K562 (cell line): ENCODE measurements at regions not wholly inside any gene's neighbourhood (a gene's known extent, or its start where the extent isn't known, plus 50 kb on each side); places are given as distances from the start of the nearest gene placed in this dataset.

Experiments
- ATAC-seq: fragments of 200-7000 bp; cut with Tn5 transposase; 3 replicates; pipeline ENCODE4 v1.9.1; 2020; ENCODE audit warnings: moderate library complexity
- BruUV-seq: library from RNA; stranded (reverse); fragments of 400-500 nt; replicated peaks from 2 replicates; lab custom pipeline; 2021; lab: Mats Ljungman, UMichigan
- CTCF ChIA-PET: fragments of 300-600 bp; formaldehyde crosslinking; extraction: SDS; loops from one replicate; lab custom pipeline; 2021; ENCODE audit warnings: low intra/inter-chr PET ratio; lab: Yijun Ruan, JAX
- POLR2A ChIA-PET: fragments of 300-600, 350-650 bp; sonication (Branson Sonifier 250); formaldehyde crosslinking; extraction: SDS; loops from one replicate; lab custom pipeline; 2021; ENCODE audit warnings: antibody characterized with exemption, inconsistent platforms; lab: Yijun Ruan, JAX
- DNase-seq, 4 experiments: peaks; one replicate each; pipeline versions ENCODE4 v3.0.0 to v3.0.0-alpha.2; 2011 to 2018; ENCODE audit warnings: low spot score in 3 of 4, mixed read lengths in 3 of 4; ENCODE audit errors: extremely low read depth in 1 of 4
- FAIRE-seq: peaks from 2 replicates; lab custom pipeline; 2011; peaks lifted over from hg19 to GRCh38; lab: Jason Lieb, UNC
- H2AFZ ChIP-seq: 2 replicates; pipeline ENCODE4 v1.6.0; 2011; ENCODE audit warnings: low read depth, low read length, control low read depth, inconsistent platforms
- H3K27ac ChIP-seq: fragments of 200-600 bp; 3 replicates; pipeline ENCODE4 v1.8.0; 2011; ENCODE audit warnings: low read depth, mild to moderate bottlenecking, control low read depth, inconsistent platforms, low read length, moderate library complexity, mixed read lengths; ENCODE audit errors: extremely low read depth
- H3K27me3 ChIP-seq, 2 experiments: fragments of 300-600 bp in 1 of 2; 2 replicates in 1 of 2; 3 replicates in 1 of 2; pipeline versions ENCODE4 v1.6.0 to v1.8.0; 2011; ENCODE audit warnings: inconsistent platforms in 2 of 2, low read length in 2 of 2, mild to moderate bottlenecking in 1 of 2, mixed read lengths in 1 of 2, moderate library complexity in 1 of 2; ENCODE audit not compliant: control insufficient read depth in 2 of 2, insufficient read depth in 2 of 2
- H3K36me3 ChIP-seq: fragments of 300-600 bp; 3 replicates; pipeline ENCODE4 v1.8.0; 2011; ENCODE audit warnings: mild to moderate bottlenecking, low read length, inconsistent platforms; ENCODE audit not compliant: control insufficient read depth, insufficient read depth
- H3K4me1 ChIP-seq, 2 experiments: fragments of 200-600 bp in 1 of 2; replicated peaks in 1 of 2; 2 replicates in 1 of 2; 3 replicates in 1 of 2; pipeline versions ENCODE4 v1.5.1 to v1.8.0; 2011; ENCODE audit warnings: inconsistent platforms in 2 of 2, low read length in 2 of 2, mild to moderate bottlenecking in 1 of 2, mixed read lengths in 1 of 2, moderate library complexity in 1 of 2; ENCODE audit not compliant: control insufficient read depth in 2 of 2, insufficient read depth in 2 of 2
- H3K4me2 ChIP-seq: 2 replicates; pipeline ENCODE4 v1.6.1; 2011; ENCODE audit warnings: low read length, control low read depth, inconsistent platforms, mixed read lengths; ENCODE audit not compliant: insufficient read depth
- H3K4me3 ChIP-seq: fragments of 200-600 bp; sonication (generic), shearing (Covaris generic); 2 replicates; pipeline ENCODE4 v1.5.1; 2016; ENCODE audit warnings: control low read depth, inconsistent platforms
- H3K79me2 ChIP-seq: fragments of 200-600 bp; 3 replicates; pipeline ENCODE4 v1.8.0; 2011; ENCODE audit warnings: low read length, inconsistent platforms; ENCODE audit not compliant: control insufficient read depth, insufficient read depth
- H3K9ac ChIP-seq, 2 experiments: 2 replicates each; pipeline versions ENCODE4 v1.6.0 to v1.6.1; 2011; ENCODE audit warnings: low read depth in 2 of 2, low read length in 2 of 2, control low read depth in 1 of 2, inconsistent platforms in 1 of 2, mild to moderate bottlenecking in 1 of 2, mixed read lengths in 1 of 2; ENCODE audit not compliant: insufficient read depth in 1 of 2
- H3K9me1 ChIP-seq: one replicate; pipeline ENCODE4 v1.6.0; 2011; ENCODE audit warnings: inconsistent platforms, mild to moderate bottlenecking, low read length, moderate library complexity; ENCODE audit not compliant: control insufficient read depth, insufficient read depth
- H3K9me3 ChIP-seq: replicated peaks from 2 replicates; pipeline ENCODE4 v1.5.1; 2011; ENCODE audit warnings: low read depth, low read length, inconsistent platforms; ENCODE audit not compliant: control insufficient read depth, insufficient read depth
- H4K20me1 ChIP-seq: replicated peaks from 2 replicates; pipeline ENCODE4 v1.6.1; 2011; ENCODE audit warnings: low read length, inconsistent platforms, mixed read lengths; ENCODE audit not compliant: control insufficient read depth, insufficient read depth
- CBX2 ChIP-seq: fragments of 200-600 bp; sonication (generic); IDR thresholded peaks from one replicate; pipeline ENCODE4 v1.6.1; 2012; ENCODE audit warnings: mild to moderate bottlenecking, low read length, inconsistent platforms; ENCODE audit not compliant: insufficient read depth, poor library complexity, severe bottlenecking
- DDX20 ChIP-seq: fragments of 450-650 bp; IDR thresholded peaks from 2 replicates; pipeline ENCODE4 v1.6.1; 2016; ENCODE audit warnings: missing genetic modification characterization, low read depth, mild to moderate bottlenecking, missing compliant biosample characterization, moderate library complexity
- FOXK2 ChIP-seq, 2 experiments: fragments of 450-650 bp; IDR thresholded peaks in 1 of 2; conservative IDR thresholded peaks in 1 of 2; 2 replicates each; pipeline ENCODE4 v1.6.1; 2016; ENCODE audit warnings: low read depth in 2 of 2, mild to moderate bottlenecking in 1 of 2
- HDAC1 ChIP-seq, 2 experiments: fragments of 450-650 bp; IDR thresholded peaks; 2 replicates each; pipeline ENCODE4 v1.6.1; 2016 to 2017; ENCODE audit warnings: inconsistent platforms in 1 of 2, mild to moderate bottlenecking in 1 of 2, moderate library complexity in 1 of 2
- ILK ChIP-seq: fragments of 450-650 bp; IDR thresholded peaks from 2 replicates; pipeline ENCODE4 v1.6.1; 2016; ENCODE audit warnings: missing genetic modification characterization, low read depth, mild to moderate bottlenecking, missing compliant biosample characterization, moderate library complexity, borderline replicate concordance
- POU5F1 ChIP-seq: fragments of 150-350 bp; IDR thresholded peaks from 2 replicates; pipeline ENCODE4 v1.6.1; 2014; ENCODE audit warnings: borderline replicate concordance, low read length, low read depth, mild to moderate bottlenecking; ENCODE audit not compliant: partially characterized antibody
- PPARD ChIP-seq: fragments of 250-450 bp; sonication (Bioruptor Pico); IDR thresholded peaks from 2 replicates; pipeline ENCODE4 v1.8.0; 2022; ENCODE audit warnings: inconsistent platforms, mild to moderate bottlenecking, moderate library complexity
- SREBF2 ChIP-seq: sonication (generic); formaldehyde crosslinking; IDR thresholded peaks from 2 replicates; pipeline ENCODE4 v1.4.0; 2020; ENCODE audit warnings: mild to moderate bottlenecking, missing genetic modification reagents
- UBTF ChIP-seq, 2 experiments: IDR thresholded peaks; 2 replicates each; pipeline ENCODE4 v1.6.1; 2012; ENCODE audit warnings: improper control_type of control experiment in 2 of 2, low read depth in 2 of 2, low read length in 2 of 2, borderline replicate concordance in 1 of 2
- ZFP36 ChIP-seq: fragments of 150-350 bp; IDR thresholded peaks from 2 replicates; pipeline ENCODE4 v1.6.1; 2018; ENCODE audit warnings: low read length, low read depth; ENCODE audit not compliant: partially characterized antibody
- ZNF586 ChIP-seq: fragments of 450-650 bp; formaldehyde crosslinking; conservative IDR thresholded peaks from 2 replicates; pipeline ENCODE4 v1.4.0; 2020; ENCODE audit warnings: mild to moderate bottlenecking, moderate library complexity
- ZNF780A ChIP-seq: fragments of 250-450 bp; sonication (Bioruptor Pico); IDR thresholded peaks from 2 replicates; pipeline ENCODE4 v1.5.0; 2021; ENCODE audit warnings: mild to moderate bottlenecking
- WGBS: fragments of 100-300 bp; shearing (Covaris generic); methylation state at CpG from one replicate; pipeline ENCODE4 v1.1.6; 2016; ENCODE audit warnings: low coverage, mixed read lengths; ENCODE audit not compliant: insufficient coverage; ENCODE audit errors: missing lambda C conversion rate; 5-methylcytosine and 5-hydroxymethylcytosine counted together
- in situ Hi-C: fragments of 300-500 bp; cut with MboI; formaldehyde crosslinking; loops from 4 replicates; pipeline ENCODE4 v1.15.0; 2018; ENCODE audit warnings: inconsistent platforms, mixed read lengths
- intact Hi-C: fragments of 100-400 bp; cut with micrococcal nuclease; formaldehyde crosslinking; loops from 2 replicates; pipeline ENCODE4 v1.14.2; 2022

DNA sequence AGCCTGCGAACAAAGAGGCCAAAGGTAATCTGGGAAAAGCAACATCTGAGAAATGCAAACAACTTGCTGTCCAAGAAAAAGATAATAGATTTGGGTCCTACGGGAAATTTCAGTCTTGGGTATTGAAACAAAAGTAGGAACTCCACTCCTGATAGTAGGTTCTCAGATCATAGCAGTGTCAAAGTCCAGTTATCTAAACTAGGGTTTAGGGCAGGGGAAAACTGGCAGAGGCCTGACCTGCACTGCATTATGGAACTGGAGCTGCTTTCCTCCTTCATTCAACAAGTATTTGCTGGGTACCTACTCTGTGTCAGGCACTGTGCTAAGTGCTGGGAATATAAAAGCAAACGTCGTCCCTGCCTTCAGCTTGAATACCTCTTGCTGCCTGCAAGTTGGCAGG, 60.7 kb upstream of the NGF start:
- H3K9me3 ChIP-seq, result no peaks in the 10 kb centered on the region
- H3K36me3 ChIP-seq, result no peaks in the 10 kb centered on the region
- WGBS, result 0% methylated on average over 4 of the region's 4 CpGs
- BruUV-seq, result no TSS peak
- no peak overlapping the region for H3K4me3 ChIP-seq
- no peak for TF ChIP-seq HDAC1 (IDR thresholded peaks at IDR 0.05)
- no peak for TF ChIP-seq SREBF2 (CRISPR knock-in tag)
- TF ChIP-seq ZNF586 (CRISPR knock-in tag), result no peak
- no peak for TF ChIP-seq PPARD (CRISPR knock-in tag)
- no peak for TF ChIP-seq CBX2
- no peak for TF ChIP-seq POU5F1
- no peak for TF ChIP-seq DDX20 (tag)
- no peak for TF ChIP-seq UBTF (IDR thresholded peaks at IDR 0.05; ENCODE audit: borderline replicate concordance in 1 of 2, low read depth in 2 of 2, low read length in 2 of 2)
- TF ChIP-seq ZFP36, result no peak
- TF ChIP-seq ILK, result no peak
- no peak for TF ChIP-seq FOXK2 (conservative IDR thresholded peaks at IDR 0.05 in 1 of 2, IDR thresholded peaks at IDR 0.05 in 1 of 2; ENCODE audit: low read depth in 2 of 2)
- TF ChIP-seq ZNF780A, result no peak
- intact Hi-C loops, result no loop called here
- H3K4me1 ChIP-seq, result no peaks in the 10 kb centered on the region
- no peaks in the 10 kb centered on the region for H3K79me2 ChIP-seq
- FAIRE-seq, result no peak
- no peak overlapping the region for H2AFZ ChIP-seq
- CTCF ChIA-PET, result no interaction called here
- ATAC-seq, result no peak
- H3K4me2 ChIP-seq, result no peak overlapping the region
- no peak overlapping the region for H3K9ac ChIP-seq
- no peaks in the 10 kb centered on the region for H3K9me1 ChIP-seq
- in situ Hi-C loops, result no loop called here
- POLR2A ChIA-PET, result interaction anchor here (1.2 kb wide), 1 partner anchor 11 kb away, joined by 3 read pairs; no protein-coding TSS in a partner anchor
- H3K27ac ChIP-seq, result no peak overlapping the region
- no peaks in the 10 kb centered on the region for H4K20me1 ChIP-seq
- H3K27me3 ChIP-seq, result no peaks in the 10 kb centered on the region
- no peak for DNase-seq
